H1 (cell line): ENCODE measurements at regions not wholly inside any gene's neighbourhood (a gene's known extent, or its start where the extent isn't known, plus 50 kb on each side); places are given as distances from the start of the nearest gene placed in this dataset.

Experiments used
- CTCF ChIA-PET: fragments of 300-600 bp; sonication (Branson Sonifier 250); formaldehyde crosslinking; loops from one replicate; lab custom pipeline; 2021; ENCODE audit not compliant: partially characterized antibody; lab: Charles Lee
- POLR2A ChIA-PET: fragments of 300-600 bp; sonication (Branson Sonifier 250); formaldehyde crosslinking; loops from one replicate; lab custom pipeline; 2021; ENCODE audit warnings: inconsistent platforms; ENCODE audit not compliant: partially characterized antibody; lab: Charles Lee
- DNase-seq, 2 experiments: peaks; one replicate each; pipeline versions ENCODE4 v3.0.0 to v3.0.0-alpha.2; 2010 to 2022; ENCODE audit warnings: low spot score in 2 of 2, low read depth in 1 of 2, mixed read lengths in 1 of 2
- FAIRE-seq: peaks from 2 replicates; lab custom pipeline; 2011; peaks lifted over from hg19 to GRCh38; lab: Jason Lieb, UNC
- H2AFZ ChIP-seq: 2 replicates; pipeline ENCODE4 v1.8.1; 2012; ENCODE audit warnings: low read length, inconsistent platforms
- H2AK5ac ChIP-seq: 2 replicates; pipeline ENCODE4 v1.6.1; 2013; ENCODE audit warnings: low read depth, low read length
- H2BK120ac ChIP-seq: replicated peaks from 2 replicates; pipeline ENCODE3; 2013; ENCODE audit warnings: low read depth, low read length, inconsistent platforms
- H2BK12ac ChIP-seq: 2 replicates; pipeline ENCODE4 v1.6.1; 2013; ENCODE audit warnings: low read depth, low read length
- H2BK15ac ChIP-seq: 2 replicates; pipeline ENCODE4 v1.6.1; 2013; ENCODE audit warnings: low read length
- H2BK20ac ChIP-seq: 2 replicates; pipeline ENCODE4 v1.6.1; 2013; ENCODE audit warnings: low read length
- H2BK5ac ChIP-seq: 2 replicates; pipeline ENCODE4 v1.6.1; 2013; ENCODE audit warnings: low read depth, low read length
- H3K14ac ChIP-seq: 2 replicates; pipeline ENCODE4 v1.6.1; 2013; ENCODE audit warnings: inconsistent platforms; ENCODE audit not compliant: insufficient read length
- H3K18ac ChIP-seq: 2 replicates; pipeline ENCODE4 v1.6.1; 2013; ENCODE audit warnings: low read length; ENCODE audit errors: extremely low read depth
- H3K23ac ChIP-seq: 2 replicates; pipeline ENCODE4 v1.6.1; 2013; ENCODE audit warnings: inconsistent platforms; ENCODE audit not compliant: insufficient read length
- H3K23me2 ChIP-seq: 2 replicates; pipeline ENCODE4 v1.6.1; 2013; ENCODE audit warnings: low read depth, low read length
- H3K27ac ChIP-seq: 2 replicates; pipeline ENCODE4 v1.6.1; 2011; ENCODE audit warnings: low read depth, low read length, inconsistent platforms
- H3K27me3 ChIP-seq, 4 experiments: replicated peaks in 1 of 4; 1 replicate in 1 of 4; 2 replicates in 3 of 4; pipeline versions ENCODE4 v1.6.1 to v1.8.1; 2011 to 2013; ENCODE audit warnings: low read length in 3 of 4, mild to moderate bottlenecking in 3 of 4, inconsistent platforms in 2 of 4, mixed read lengths in 2 of 4, moderate library complexity in 1 of 4; ENCODE audit not compliant: control insufficient read depth in 3 of 4, insufficient read depth in 3 of 4; ENCODE audit errors: extremely low read depth in 1 of 4
- H3K36me3 ChIP-seq, 4 experiments: 2 replicates each; pipeline versions ENCODE4 v1.6.1 to v1.8.1; 2011 to 2013; ENCODE audit warnings: mild to moderate bottlenecking in 4 of 4, low read length in 3 of 4, moderate library complexity in 2 of 4, control low read depth in 1 of 4, inconsistent platforms in 1 of 4; ENCODE audit not compliant: insufficient read depth in 4 of 4, control insufficient read depth in 2 of 4
- H3K4ac ChIP-seq: replicated peaks from 2 replicates; pipeline ENCODE3; 2013; ENCODE audit warnings: low read length, low read depth, mixed read lengths, inconsistent platforms; ENCODE audit not compliant: insufficient read length
- H3K4me1 ChIP-seq, 4 experiments: replicated peaks in 1 of 4; 1 replicate in 1 of 4; 2 replicates in 3 of 4; pipeline versions ENCODE4 v1.6.1 to v1.8.1; 2011 to 2013; ENCODE audit warnings: low read length in 3 of 4, inconsistent platforms in 2 of 4, mixed read lengths in 1 of 4; ENCODE audit not compliant: insufficient read depth in 4 of 4, control insufficient read depth in 3 of 4
- H3K4me2 ChIP-seq, 2 experiments: 2 replicates each; pipeline versions ENCODE4 v1.6.1 to v1.8.1; 2011 to 2013; ENCODE audit warnings: low read depth in 2 of 2, low read length in 2 of 2, control low read depth in 1 of 2, inconsistent platforms in 1 of 2, mild to moderate bottlenecking in 1 of 2; ENCODE audit not compliant: insufficient read depth in 1 of 2
- H3K4me3 ChIP-seq, 4 experiments: fragments of 200-600, 300-600 bp in 1 of 4; sonication (generic), shearing (Covaris generic), sonication (Bioruptor Twin) in 1 of 4; 2 replicates each; pipeline versions ENCODE4 v1.5.1 to v1.8.1; 2011 to 2016; ENCODE audit warnings: low read length in 4 of 4, low read depth in 3 of 4, control low read depth in 2 of 4, inconsistent platforms in 2 of 4, mild to moderate bottlenecking in 2 of 4, mixed read lengths in 1 of 4, moderate library complexity in 1 of 4; ENCODE audit not compliant: insufficient read depth in 2 of 4; ENCODE audit errors: extremely low read depth in 1 of 4
- H3K56ac ChIP-seq: replicated peaks from 2 replicates; pipeline ENCODE3; 2013; ENCODE audit warnings: low read depth, mild to moderate bottlenecking, mixed read lengths, low read length, inconsistent platforms; ENCODE audit not compliant: insufficient read length
- H3K79me1 ChIP-seq: 2 replicates; pipeline ENCODE4 v1.6.1; 2013; ENCODE audit warnings: low read depth, low read length, control low read depth
- H3K79me2 ChIP-seq, 2 experiments: 2 replicates each; pipeline versions ENCODE4 v1.6.1 to v1.8.1; 2012 to 2013; ENCODE audit warnings: low read length in 2 of 2, mild to moderate bottlenecking in 2 of 2, inconsistent platforms in 1 of 2; ENCODE audit not compliant: insufficient read depth in 2 of 2, control insufficient read depth in 1 of 2
- H3K9ac ChIP-seq, 4 experiments: replicated peaks in 1 of 4; 1 replicate in 1 of 4; 2 replicates in 3 of 4; pipeline versions ENCODE4 v1.6.1 to v1.8.1; 2011 to 2013; ENCODE audit warnings: low read depth in 3 of 4, low read length in 3 of 4, control low read depth in 2 of 4, mild to moderate bottlenecking in 2 of 4, moderate library complexity in 2 of 4, inconsistent platforms in 1 of 4; ENCODE audit errors: extremely low read depth in 1 of 4
- H3K9me3 ChIP-seq, 2 experiments: 2 replicates each; pipeline versions ENCODE4 v1.6.1 to v1.8.1; 2012 to 2013; ENCODE audit warnings: mild to moderate bottlenecking in 2 of 2, moderate library complexity in 2 of 2, control low read depth in 1 of 2, inconsistent platforms in 1 of 2, low read depth in 1 of 2, low read length in 1 of 2, mixed read lengths in 1 of 2; ENCODE audit not compliant: insufficient read depth in 2 of 2
- H4K20me1 ChIP-seq, 2 experiments: replicated peaks in 1 of 2; 2 replicates each; pipeline versions ENCODE3 to v1.8.1; 2011 to 2013; ENCODE audit warnings: inconsistent platforms in 2 of 2, low read length in 2 of 2, mild to moderate bottlenecking in 1 of 2; ENCODE audit not compliant: insufficient read depth in 2 of 2, control insufficient read depth in 1 of 2
- H4K5ac ChIP-seq: 2 replicates; pipeline ENCODE4 v1.6.1; 2013; ENCODE audit warnings: low read length, low read depth, mixed read lengths, inconsistent platforms; ENCODE audit not compliant: insufficient read length
- H4K8ac ChIP-seq: 2 replicates; pipeline ENCODE4 v1.8.0; 2013; ENCODE audit warnings: mild to moderate bottlenecking, moderate library complexity, low read length, inconsistent platforms; ENCODE audit not compliant: insufficient read depth; ENCODE audit errors: extremely low read depth
- H4K91ac ChIP-seq: replicated peaks from 2 replicates; pipeline ENCODE3; 2013; ENCODE audit warnings: low read length, mixed read lengths, inconsistent platforms; ENCODE audit not compliant: insufficient read length
- SRF ChIP-seq: IDR thresholded peaks from 2 replicates; pipeline ENCODE4 v1.6.1; 2011; ENCODE audit warnings: mild to moderate bottlenecking, low read depth, low read length, moderate library complexity
- WGBS, 2 experiments: shearing (Covaris generic) in 1 of 2; methylation state at CpG; one replicate each; pipeline versions ENCODE4 v1.1.6 to v1.1.7; 2013 to 2015; ENCODE audit warnings: low lambda C conversion rate in 2 of 2, mixed read lengths in 2 of 2, inconsistent platforms in 1 of 2, low coverage in 1 of 2, missing lambda C conversion rate in 1 of 2; ENCODE audit not compliant: insufficient replicate concordance in 2 of 2, insufficient coverage in 1 of 2, insufficient read length in 1 of 2; ENCODE audit errors: extremely low coverage in 1 of 2, missing lambda C conversion rate in 1 of 2; 5-methylcytosine and 5-hydroxymethylcytosine counted together

DNA sequence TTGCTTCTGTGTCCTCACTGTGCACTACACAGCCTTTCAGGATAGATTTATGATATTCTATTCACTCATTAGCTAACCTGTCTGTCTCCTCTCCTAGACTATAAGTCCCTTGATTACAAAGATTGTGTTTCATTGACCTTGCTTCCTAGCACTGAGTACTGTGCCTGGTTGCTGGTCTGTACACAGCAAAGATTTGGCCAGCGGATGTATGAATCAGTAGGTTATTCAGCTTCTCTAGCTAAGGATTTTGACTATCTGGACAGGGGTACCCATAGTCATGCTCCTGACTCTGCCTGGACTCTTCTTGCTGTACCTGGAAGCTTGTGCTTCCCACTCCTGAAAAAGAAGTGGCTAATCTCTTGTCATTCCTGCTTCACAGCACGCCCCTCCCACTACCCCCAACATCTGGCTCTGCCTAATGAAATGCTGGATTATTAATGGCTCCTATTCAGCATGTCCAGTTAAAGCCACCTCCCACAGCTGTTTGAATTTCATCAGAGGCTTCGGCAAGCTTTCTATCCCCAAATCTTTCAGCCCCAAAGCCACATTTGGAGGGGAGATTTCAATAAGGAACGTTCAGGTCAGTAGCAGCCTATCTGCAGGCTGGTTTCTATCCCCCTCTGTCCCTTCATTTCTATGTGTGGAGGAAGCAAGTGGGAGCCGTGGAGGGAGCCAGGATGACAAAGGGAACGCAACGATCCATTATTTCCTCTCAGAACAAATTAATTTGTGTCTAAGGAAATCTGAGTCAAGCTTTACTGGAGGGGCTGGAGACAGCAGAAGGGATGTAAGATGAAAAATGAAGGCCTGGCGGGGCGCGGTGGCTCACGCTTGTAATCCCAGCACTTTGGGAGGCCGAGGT is 64.8 kb upstream of the PPM1J start:
- Histone ChIP-seq H3K56ac (no peak overlapping the region), H3K27ac (no peak overlapping the region)
- POLR2A ChIA-PET, result interaction anchor here (1.3 to 1.8 kb wide), 3 partner anchors 8 to 11 kb away, joined by 3 to 5 read pairs (median 3); no protein-coding TSS in a partner anchor

More for the DNA sequence above, 64.8 kb upstream of the PPM1J start:
- Histone ChIP-seq H3K23ac (no peak overlapping the region), H4K20me1 (no peaks in the 10 kb centered on the region), H2BK120ac (no peak overlapping the region), H3K4ac (no peak overlapping the region), H3K14ac (no peak overlapping the region), H2AFZ (0 out of 2 replicates have a peak overlapping the region, but pooled peaks have one; percentile 29), H2AK5ac (no peak overlapping the region), H2BK5ac (no peak overlapping the region), H4K91ac (no peak overlapping the region), H3K4me1 (no peaks in the 10 kb centered on the region), H3K27me3 (no peaks in the 10 kb centered on the region; a peak in 1 of 7 replicates), H4K5ac (no peak overlapping the region), H3K9ac (no peak overlapping the region; a peak in 1 of 7 replicates), H3K23me2 (no peaks in the 10 kb centered on the region), H2BK12ac (no peak overlapping the region), H3K4me2 (no peak overlapping the region), H3K79me2 (no peaks in the 10 kb centered on the region), H2BK15ac (0 out of 2 replicates have a peak overlapping the region, but pooled peaks have one; percentile 46), H3K36me3 (no peaks in the 10 kb centered on the region), H3K9me3 (peaks cover 4 to 7% of the 10 kb centered on the region in 2 experiments; a peak in 1 of 4 replicates), H3K4me3 (no peak overlapping the region), H3K18ac (no peak overlapping the region), H2BK20ac (no peak overlapping the region), H3K79me1 (no peaks in the 10 kb centered on the region), H4K8ac (no peak overlapping the region)
- 88% methylated on average over 12 of the region's 12 CpGs; no CpG with 5 or more reads in 1 of the 2 experiments for WGBS, 2 experiments
- TF ChIP-seq SRF, result no peak
- CTCF ChIA-PET, result interaction anchor here (0.8 to 2.0 kb wide), 7 partner anchors 9 to 60 kb away, joined by 3 to 5 read pairs (median 4); no protein-coding TSS in a partner anchor
- DNase-seq, result no peak
- no peak for FAIRE-seq
